ENCODE measurements at regions not wholly inside any gene's neighbourhood (a gene's known extent, or its start where the extent isn't known, plus 50 kb on each side); places are given as distances from the start of the nearest gene placed in this dataset.

GRCh38 chr3:70789878-70790277 is 477.4 kb upstream of the MDFIC2 start:
- no peak for DNase-seq

- no peak for DNase-seq
Measured at GRCh38 chr3:70780790-70781189, 468.4 kb upstream of the MDFIC2 start.

- no peak for DNase-seq
Measured at GRCh38 chr3:70779296-70779695, 466.9 kb upstream of the MDFIC2 start.

GRCh38 chr3:70776081-70776480 is 463.6 kb upstream of the MDFIC2 start:
- no peak for DNase-seq

- DNase-seq = no peak
Measured at GRCh38 chr3:70775257-70775656, 462.8 kb upstream of the MDFIC2 start.

GRCh38 chr3:70774641-70775040 is 462.2 kb upstream of the MDFIC2 start:
- DNase-seq = no peak

GRCh38 chr3:70771426-70772147 is 459.1 kb upstream of the MDFIC2 start:
- DNase-seq = no peak

GRCh38 chr3:70770650-70771049 is 458.2 kb upstream of the MDFIC2 start:
- DNase-seq = no peak

GRCh38 chr3:70766301-70766700 is 453.9 kb upstream of the MDFIC2 start:
- DNase-seq = no peak

- no peak for DNase-seq
Measured at GRCh38 chr3:70763894-70764293, 451.5 kb upstream of the MDFIC2 start.

GRCh38 chr3:70757658-70758057 is 445.2 kb upstream of the MDFIC2 start:
- DNase-seq = no peak

- no peak for DNase-seq
Measured at GRCh38 chr3:70755526-70755925, 443.1 kb upstream of the MDFIC2 start.

GRCh38 chr3:70754314-70754713 is 441.9 kb upstream of the MDFIC2 start:
- DNase-seq = no peak

GRCh38 chr3:70753572-70753971 is 441.1 kb upstream of the MDFIC2 start:
- no peak for DNase-seq

- no peak for DNase-seq
Measured at GRCh38 chr3:70752051-70752450, 439.6 kb upstream of the MDFIC2 start.

- no peak for DNase-seq
Measured at GRCh38 chr3:70749122-70749521, 436.7 kb upstream of the MDFIC2 start.

- DNase-seq = no peak
Measured at GRCh38 chr3:70748593-70748992, 436.2 kb upstream of the MDFIC2 start.

- DNase-seq = no peak
Measured at GRCh38 chr3:70747847-70748246, 435.4 kb upstream of the MDFIC2 start.

GRCh38 chr3:70744536-70744935 is 432.1 kb upstream of the MDFIC2 start:
- DNase-seq = no peak

- no peak for DNase-seq
Measured at GRCh38 chr3:70743754-70744153, 431.3 kb upstream of the MDFIC2 start.

- DNase-seq = no peak
Measured at GRCh38 chr3:70742081-70742480, 429.6 kb upstream of the MDFIC2 start.

- no peak for DNase-seq
Measured at GRCh38 chr3:70740872-70741271, 428.4 kb upstream of the MDFIC2 start.

- no peak for DNase-seq
Measured at GRCh38 chr3:70740071-70740470, 427.6 kb upstream of the MDFIC2 start.

- DNase-seq = no peak
Measured at GRCh38 chr3:70738291-70738681, 425.8 kb upstream of the MDFIC2 start.

- DNase-seq = no peak
Measured at GRCh38 chr3:70737666-70738290, 425.3 kb upstream of the MDFIC2 start.
